ENCODE measurements at regions not wholly inside any gene's neighbourhood (a gene's known extent, or its start where the extent isn't known, plus 50 kb on each side); places are given as distances from the start of the nearest gene placed in this dataset.
"Not testable (repeated sequence)": the region's sequence is repeated elsewhere in the genome, so short reads cannot be mapped to it uniquely, and the experiment has no call there.

DNA sequence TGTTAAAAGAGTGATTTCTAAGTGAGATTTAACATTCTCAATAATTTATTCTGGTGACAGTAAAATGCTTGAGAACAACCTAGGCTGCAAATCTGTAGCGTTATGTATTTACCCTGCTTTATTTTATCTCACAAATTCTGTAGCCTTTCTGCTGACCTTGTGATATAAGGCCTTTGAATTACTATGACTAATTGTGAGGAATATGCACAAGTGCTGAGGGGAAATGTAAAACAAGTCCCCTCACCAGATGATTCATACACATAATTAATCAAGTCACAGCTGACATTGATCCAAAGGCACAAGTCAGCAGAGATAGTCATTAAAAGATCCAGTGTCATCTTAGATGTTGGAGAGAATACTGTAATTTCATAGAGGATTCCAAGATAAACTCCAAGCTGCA lies 992.7 kb upstream of the USP15 start:
- no peak for DNase-seq

DNA sequence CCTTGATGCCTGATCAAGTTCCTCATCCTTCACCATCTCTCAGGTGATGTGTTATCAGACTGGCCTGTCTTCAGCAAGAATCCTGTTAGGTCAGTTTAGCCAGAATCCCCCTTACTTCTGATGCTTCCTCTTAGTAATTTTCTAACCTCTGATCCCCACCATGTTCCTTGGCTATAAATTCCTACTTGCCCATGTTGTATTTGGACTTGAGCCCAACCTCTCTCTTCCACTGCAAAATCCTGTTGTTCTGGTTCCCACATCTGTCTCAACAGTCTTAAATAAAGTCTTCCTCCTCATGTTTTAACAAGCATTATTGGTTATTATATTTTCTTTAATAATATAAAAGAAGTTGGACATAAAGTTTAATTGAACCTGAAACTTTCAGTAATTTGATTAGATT lies 987.8 kb upstream of the USP15 start:
- no peak for DNase-seq

DNA sequence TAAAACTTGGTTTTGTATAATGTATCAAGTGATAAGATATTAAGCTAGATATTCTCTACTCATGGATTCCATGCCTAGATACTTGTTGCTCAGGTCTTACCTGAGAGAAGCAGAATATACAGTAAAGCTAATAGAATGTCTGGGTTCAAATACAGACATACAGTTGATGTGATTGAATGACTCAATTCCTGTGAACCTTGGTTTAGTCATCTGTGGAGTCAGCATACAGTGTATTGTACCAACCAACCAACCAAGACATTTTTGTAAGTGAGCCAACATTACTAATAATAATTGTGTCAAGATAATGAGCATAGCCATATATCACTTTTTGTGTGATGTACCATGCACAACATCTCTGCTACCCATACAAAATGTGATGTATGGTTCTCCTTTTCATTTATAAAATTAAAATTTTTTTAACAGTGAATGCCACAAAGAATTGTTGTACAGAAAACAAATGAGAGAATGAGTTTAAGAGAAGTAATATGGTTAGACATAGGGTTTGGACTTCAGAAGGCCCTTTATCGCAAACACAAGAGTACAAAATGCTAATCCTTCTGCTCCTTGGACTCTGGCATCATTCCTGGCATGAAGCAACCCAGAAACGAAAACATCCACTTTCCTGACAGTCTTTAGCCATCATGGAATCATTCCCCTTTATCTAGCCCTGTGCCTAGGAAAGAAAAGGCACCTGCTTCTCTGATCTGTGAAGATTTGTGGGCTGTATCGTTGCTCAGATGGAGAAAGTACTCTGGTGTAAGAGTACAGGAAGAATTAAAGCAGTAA lies 977.2 kb upstream of the USP15 start:
- no peak for DNase-seq

DNA sequence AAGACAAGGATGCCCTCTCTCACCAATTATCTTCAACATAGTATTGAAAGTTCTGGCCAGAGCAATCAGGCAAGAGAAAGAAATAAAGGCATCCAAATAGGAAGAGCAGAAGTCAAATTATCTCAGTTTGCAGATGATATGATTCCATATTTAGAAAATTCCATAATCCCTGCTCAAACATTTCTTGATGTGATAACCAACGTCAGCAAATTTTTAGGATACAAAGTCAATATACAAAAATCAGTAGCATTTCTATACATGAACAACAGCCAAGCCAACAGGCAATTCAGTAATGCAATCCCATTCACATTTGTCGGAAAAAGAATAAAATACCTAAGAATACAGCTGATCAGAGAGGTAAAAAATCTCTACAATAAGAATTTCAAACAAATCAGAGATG lies 969.7 kb upstream of the USP15 start:
- no peak for DNase-seq

DNA sequence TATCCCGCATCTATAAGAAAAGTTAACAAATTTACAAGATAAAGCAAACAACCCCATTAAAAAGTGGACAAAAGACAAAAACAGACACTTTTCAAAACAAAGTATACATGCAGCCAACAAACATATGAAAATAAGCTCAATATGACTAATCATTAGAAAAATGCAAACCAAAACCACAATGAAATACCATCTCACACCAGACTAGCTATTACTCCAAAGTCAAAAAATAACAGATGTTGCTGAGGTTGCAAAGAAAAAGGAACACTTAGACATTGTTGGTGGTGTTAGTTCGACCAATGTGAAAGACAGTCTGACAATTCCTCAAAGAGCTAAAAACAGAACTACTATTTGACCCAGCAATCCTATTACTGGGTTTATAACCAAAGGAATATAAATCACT lies 968.6 kb upstream of the USP15 start:
- DNase-seq = no peak

DNA sequence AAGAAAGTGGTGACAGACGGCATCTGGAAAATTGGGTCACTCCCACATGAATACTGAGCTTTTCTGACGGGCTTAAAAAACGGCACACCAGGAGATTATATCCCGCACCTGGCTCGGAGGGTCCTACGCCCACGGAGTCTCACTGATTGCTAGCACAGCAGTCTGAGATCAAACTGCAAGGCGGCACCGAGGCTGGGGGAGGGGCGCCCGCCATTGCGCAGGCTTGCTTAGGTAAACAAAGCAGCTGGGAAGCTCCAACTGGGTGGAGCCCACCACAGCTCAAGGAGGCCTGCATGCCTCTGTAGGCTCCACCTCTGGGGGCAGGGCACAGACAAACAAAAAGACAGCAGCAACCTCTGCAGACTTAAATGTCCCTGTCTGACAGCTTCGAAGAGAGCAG lies 966.2 kb upstream of the USP15 start:
- DNase-seq = not testable (repeated sequence)

DNA sequence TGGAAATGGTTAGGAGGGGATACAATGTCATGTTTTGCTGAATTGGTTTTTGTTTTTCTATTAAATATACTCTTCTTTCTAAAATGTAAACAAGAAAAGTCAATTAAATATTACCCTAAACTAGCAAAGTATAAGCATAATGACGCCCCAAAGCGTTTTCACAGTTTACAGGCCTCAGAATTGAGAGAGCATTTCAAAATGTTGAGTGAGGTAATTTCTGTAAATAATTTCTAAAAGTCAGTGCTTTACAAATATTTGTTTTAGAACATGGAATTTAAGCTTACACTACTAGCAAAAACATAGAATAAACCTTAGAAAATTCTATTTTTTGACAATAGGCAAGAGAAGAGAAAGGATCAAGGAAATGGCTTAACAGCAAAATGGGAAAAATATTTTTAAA lies 958.4 kb upstream of the USP15 start:
- no peak for DNase-seq

DNA sequence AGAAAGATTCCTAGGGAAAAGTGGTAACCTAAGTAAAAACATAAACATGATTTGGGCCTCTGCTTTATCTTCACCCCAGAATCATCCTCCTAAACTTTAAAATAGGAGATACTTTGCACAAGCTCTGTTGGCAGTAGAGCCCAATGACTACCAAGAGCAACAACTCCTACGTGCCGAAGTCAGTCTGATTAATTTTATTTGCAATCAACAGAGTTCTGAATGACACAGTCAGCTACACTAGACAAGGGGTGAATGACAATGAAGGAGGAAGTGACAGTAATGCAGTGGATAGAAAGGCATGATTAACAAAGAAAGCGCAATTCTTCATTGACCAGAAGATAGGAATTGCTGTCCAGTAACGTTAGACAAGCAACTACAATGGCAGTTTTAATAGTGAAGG lies 957.9 kb upstream of the USP15 start:
- no peak for DNase-seq

DNA sequence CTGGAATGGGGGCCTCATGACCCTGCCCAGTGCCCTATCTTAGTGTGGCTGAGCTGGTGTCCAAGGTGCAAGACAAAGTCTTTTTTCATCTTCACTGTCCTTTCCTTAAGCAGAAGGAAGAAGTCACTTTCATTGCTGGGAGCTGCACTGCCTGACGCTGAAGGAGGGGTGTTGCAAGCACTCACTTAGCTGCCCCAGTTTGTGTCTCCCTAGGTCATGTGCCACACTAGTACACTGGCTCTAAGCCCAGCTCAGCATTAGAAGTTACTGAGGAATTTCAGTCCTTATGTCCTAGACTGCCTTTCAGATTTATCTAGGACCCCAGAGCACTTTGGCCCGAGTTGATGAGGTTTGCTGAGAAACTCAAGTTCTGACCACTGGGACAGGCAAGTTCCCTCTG lies 952.0 kb upstream of the USP15 start:
- no peak for DNase-seq

DNA sequence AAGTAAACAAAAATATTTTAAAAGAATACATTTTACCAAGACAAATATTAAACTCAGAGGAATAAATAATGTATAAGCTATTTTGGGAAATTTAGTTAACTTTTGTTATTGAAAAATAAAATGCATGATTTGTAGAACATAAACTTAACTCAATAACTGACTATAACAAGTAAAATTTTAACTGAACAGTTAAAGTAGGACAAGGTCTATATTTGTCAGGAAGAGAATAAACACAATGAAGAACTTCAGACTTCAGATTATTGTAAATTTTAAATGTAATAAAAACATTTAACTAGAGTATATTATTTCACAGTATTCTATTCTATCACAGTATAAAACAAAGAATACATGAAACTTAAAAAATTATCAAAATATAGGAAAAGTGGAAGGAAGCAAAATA lies 948.8 kb upstream of the USP15 start:
- DNase-seq = no peak

DNA sequence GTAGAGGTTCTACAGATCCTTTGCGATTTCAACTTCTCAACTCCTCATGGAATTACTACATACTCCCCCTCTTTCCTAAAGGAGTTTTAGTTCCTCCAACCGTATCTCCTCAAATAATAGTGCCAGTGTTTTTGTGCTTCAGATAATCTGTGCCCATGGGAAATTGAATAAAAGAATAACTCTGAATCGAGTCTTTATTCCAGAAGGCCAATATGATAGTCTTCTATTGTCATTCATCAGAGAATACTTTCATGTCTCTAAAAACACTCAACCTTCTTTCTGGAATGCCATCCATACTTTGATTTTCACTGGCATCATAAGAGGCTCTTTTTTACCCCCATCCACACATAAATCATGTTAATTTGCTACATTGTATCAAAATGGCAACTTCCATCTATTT lies 911.3 kb upstream of the USP15 start:
- no peak for DNase-seq

DNA sequence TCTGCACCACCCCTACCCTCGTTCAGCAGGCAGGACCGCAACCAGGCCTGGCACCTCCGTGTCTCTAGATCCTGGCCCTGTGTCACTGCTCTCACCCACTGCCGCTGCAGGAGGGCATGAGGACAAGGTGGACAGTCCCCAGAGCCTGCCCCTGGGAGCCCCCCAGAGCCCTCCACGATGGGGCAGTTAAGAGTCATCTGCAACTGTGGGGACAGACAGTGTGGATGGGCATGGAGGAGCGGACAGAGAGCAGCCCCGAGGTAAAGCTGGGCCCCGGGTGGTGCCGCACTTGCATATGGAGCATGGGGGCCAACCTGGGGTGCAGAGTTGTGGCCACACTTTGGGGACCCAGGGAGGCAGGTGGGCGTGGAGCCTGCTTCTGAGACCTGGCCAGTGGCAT lies 905.1 kb upstream of the USP15 start:
- DNase-seq = no peak

DNA sequence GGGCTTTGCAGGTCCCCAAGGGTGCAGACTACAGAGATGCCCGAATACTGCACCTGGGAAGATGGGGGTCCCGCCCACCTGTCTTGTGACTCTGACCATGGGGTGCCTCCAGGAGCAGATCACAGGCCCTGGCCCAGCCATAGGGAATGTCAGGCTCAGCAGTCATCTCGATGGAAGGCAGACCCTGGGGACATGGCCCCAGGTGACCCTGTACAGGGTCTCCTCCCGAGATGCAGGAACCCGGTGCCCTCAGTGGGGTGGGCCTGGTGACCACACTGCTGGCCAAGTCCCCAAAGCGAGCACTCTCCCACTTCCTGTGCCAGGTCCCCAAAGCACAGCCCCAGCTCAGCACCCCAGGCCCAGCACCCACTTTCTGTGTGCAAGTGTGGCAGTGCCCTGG lies 903.7 kb upstream of the USP15 start:
- DNase-seq = no peak

DNA sequence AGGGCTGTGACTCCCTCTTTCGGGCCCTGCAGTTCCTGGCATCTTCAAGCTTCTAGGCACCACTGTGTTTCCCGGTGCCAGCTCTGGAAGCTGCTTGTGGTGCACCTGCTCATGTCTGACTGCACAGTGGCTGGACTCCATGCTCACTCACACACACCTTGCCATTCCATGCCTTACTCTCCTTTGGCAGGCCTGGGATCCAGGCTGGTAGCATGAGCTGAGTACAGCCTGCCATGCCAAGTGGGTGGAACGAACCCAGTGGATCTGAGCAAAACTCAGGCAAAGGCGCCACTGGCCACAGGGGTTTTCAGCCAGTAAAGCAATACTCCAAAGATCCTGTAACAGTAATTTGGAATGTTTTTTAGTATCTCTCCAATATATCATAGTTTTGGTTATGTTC lies 902.7 kb upstream of the USP15 start:
- no peak for DNase-seq

DNA sequence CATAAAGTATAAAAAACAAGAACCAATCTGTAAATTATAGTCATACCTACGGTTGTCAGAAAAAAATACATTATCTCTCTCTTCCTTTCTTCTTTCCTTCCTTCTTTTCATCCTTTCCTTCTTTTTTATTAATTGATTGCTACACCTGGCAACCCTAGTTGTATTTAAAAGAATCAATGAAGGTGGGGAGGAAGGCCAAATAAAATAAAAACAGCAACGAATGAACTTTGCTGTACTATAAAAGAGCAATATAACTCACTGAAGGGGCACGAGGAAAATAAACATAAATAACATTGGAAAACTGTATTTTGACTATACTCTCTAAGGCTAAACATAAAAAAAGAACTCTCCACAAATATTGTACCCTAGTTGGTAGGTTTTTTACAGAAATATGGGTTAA lies 898.2 kb upstream of the USP15 start:
- no peak for DNase-seq

DNA sequence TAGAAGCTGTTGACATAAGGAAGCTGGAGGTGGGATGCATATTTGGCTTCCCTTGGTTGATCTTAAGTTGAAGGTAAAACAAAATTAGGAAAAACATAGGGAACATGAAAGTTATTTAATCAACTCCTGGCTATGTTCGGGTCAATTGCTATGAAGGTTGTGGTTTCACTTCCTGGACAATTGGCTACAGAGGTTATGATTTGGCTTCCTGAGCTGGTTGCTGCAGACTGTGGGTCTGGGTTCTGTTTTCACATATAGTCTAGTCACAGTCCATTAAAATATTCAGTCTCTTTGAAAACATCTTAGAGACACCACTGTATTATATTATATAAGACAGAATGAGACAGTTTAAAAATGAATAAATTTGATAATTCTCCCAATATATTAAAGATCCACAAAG lies 895.2 kb upstream of the USP15 start:
- DNase-seq = no peak

DNA sequence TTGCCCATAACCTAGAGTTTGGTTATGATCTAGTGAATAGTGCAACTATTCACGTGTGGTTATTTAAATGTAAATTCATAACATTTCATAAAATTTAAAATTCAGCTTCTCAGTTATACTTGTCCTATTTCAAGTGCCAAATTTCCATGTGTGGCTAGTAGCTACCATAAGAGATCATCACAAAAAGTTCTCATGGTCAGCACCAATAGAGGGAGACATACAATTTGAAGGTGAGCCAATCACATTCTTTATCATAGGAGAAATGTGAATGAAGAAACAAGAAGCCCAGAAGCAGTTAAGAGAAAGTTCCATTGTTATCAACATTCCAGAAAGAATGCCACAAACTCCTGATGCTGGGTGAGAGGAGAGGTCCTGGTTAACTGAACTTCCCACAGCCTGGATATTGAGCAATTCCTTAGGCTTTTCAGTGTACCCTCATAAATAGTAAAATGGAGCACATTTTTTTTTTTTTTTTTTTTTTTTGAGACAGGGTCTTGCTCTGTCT lies 892.9 kb upstream of the USP15 start:
- DNase-seq = no peak

DNA sequence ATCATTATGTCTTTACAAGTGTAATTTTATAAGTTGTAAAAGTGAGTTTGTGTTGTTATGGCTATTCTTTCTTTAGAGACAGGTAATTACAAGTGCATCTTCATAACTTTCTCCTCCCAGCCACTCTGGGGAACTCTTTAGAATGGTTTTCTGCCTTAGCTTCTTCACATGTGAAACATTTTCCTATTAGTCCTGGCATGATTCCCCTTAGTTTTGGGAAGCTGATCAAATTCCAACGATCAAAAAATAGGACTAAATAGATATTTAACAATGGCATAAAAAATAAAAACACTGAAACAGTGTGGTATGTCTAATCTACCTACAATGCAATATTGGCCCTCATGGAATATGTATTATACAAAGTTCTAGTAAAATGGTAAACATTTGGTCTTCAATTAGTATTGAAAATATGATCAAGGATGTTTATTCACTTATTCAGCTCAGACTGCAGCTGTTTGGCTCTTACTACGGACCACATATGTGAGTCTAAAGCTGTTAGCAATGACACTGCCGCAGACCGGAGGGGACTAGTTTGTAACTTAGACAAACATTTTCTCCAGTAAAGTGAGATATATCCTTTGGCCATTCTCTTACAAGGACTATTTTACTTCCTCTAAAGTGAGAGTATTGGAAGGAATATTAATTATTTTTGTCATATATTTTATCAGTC lies 890.8 kb upstream of the USP15 start:
- peak; percentile 69 for DNase-seq

DNA sequence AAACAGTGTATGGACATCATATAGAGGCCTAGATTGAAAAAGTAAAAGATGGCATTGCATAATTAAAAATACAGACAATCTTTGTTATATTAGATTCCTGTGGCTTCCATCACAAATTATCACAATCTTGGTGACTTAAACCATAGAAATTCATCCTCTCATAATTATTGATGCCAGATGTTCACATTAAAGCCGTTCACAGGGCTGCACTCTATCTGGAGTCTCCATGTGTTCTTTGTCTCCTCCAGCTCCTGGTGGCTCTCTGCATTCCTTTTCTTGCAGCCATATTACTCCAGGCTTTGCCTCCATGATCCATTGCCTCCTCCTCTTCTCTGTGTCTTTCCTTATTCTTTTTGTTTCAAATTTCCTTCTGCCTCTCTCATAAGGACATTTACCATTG lies 875.7 kb upstream of the USP15 start:
- no peak for DNase-seq

DNA sequence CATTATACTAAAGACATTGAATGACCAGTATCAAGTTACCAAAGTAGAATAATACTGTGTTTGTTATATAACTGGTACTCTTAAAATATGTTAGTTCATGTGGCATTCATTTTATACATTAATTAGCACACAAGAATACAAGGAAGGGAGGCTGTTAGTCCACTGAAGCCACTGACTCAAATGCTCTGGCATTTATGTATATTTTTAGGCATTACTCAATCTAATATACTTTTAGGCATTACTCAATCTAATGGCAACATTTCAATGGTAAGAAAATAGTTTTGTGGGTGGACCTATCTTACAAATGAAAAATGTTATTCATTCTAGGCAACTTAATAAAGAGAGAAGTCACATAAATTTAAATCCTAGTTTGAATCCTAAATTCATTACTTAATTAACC lies 874.4 kb upstream of the USP15 start:
- DNase-seq = no peak

DNA sequence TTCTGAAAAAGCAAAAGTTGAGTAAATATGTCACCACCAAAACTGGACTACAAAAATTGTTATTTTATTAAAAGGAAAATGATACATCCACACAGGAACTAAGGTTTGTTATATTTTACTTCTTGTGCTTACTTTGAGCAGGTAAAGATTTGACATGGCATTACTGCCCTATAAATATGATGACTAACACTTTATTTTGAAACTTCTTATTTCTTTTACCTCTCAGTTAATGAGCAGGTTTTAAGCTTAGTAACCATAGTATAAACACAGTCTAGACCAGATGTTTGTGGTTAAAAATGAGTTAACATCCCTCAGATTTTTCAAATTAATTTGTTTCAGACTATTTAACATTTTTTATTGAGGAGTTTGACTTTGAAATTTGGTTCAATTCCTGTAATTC lies 862.5 kb upstream of the USP15 start:
- DNase-seq = no peak

DNA sequence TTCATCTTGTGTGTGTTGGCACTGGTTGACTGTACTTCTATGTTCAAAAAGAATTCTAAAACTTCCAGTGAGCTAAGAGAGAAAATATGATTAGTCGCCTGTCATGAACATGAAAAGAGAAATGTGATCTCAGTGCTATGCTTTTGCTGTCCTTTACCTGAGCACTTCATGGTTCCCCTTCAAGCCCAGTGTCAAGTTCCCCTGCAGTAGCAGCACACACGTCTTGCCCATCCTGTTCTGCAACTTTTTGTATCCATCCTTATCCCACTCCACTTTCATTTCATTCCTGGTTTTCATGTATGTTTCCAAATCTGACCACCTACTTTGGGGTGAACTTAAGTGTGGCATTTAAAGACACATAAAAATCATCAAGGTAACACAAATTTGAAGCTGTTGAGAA lies 848.0 kb upstream of the USP15 start:
- no peak for DNase-seq

DNA sequence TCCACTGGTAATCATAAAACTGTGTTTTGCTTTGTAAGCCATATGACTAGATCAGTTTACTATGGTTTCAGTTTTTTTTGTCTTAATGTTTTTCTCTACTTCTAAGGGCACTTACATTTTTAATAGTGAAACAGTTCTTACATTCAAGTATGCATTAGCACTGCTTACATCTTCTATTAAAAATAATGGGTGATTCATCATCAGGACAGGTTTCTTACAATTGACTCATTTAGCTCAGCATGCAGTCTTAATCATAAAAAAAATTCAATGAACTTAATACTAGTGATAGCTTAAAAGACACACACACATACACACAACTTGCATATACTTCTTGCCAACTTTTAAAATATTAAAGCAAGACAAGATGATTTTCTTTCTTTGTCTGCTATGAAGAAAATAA lies 845.7 kb upstream of the USP15 start:
- DNase-seq = no peak

DNA sequence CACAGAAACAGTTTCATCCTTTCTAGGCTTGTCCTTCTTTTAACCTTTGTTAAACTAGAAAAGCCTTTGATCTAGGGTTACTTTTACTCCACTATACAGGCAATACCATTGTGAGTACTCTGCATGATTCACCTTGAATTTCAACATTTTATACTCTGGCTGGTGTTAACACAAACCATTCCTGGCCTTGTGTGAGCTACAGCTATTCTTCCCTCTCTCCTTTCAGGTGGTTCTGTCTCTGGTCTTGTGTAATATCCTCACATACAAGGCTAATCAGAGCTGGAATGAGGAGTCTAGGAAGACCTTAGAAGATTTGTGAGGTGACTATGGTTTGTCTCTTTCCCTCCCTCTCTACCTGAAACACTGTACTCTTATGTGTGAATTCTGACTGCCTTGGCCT lies 837.4 kb upstream of the USP15 start:
- DNase-seq = no peak

Data from muscle of arm (tissue), 1 donor.